Fibroblast of skin of abdomen (primary cell): ENCODE measurements at regions not wholly inside any gene's neighbourhood (a gene's known extent, or its start where the extent isn't known, plus 50 kb on each side); places are given as distances from the start of the nearest gene placed in this dataset.

Experiments
- DNase-seq: peaks from one replicate; pipeline ENCODE4 v3.0.0-alpha.2; 2013

DNA sequence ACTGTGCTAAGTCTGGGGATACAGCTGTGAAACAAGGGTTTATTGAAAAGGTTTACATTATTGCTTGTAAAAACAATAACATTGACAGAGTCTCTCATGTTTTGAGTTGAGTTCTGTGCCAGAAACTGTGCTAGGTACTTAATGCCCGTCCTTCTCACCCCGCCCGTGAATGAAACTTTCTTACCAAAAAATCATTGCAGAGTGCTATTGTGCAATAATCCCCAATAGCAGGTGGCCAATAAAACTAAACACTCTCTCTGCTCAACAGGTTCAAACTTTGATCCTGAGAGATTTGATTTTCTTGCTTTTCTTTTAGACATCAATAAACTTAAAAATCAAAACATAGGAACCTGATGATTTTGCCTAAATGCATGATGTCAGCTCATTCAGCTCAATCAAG lies 441.6 kb downstream of the HAPSTR1 start:
- DNase-seq: no peak

DNA sequence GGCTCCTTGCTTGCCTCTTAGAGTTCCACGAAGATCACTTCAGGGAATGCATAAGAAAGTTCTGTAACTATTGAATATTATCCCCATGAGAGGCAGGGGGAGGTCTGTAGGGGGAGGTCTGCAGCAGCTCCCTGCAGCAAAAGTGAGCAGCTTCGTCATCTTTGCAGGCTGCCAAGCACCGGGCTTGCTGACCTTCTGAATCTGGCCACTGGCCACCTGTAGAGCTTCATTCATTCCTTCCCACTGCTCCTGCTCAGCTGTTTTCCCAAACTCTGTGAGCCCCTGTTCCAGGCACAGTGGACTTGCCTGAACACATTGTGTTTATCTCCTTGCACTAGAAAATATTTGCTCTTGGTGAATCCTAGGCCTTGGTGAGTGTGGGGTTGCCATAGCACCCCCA lies 443.3 kb downstream of the HAPSTR1 start:
- no peak for DNase-seq

DNA sequence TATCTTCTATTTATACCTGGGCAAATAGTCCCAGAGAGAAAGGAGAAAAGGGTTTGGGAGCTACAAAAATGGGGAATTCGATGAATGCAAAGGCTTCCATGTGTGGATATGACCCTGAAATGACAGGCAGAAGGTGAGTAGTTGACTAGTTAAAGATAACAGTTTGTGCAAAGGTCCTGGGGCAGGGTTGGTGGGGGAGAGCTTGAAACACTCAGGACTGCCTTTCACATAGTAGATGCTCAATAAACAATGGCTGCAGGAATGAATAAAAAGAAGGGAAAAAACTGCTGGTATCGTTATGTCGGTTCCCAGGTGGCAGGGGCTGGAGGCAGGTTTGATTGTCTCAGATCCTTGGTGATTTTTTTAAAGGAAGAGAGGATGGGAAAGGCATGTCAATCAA lies 445.5 kb downstream of the HAPSTR1 start:
- DNase-seq: no peak

DNA sequence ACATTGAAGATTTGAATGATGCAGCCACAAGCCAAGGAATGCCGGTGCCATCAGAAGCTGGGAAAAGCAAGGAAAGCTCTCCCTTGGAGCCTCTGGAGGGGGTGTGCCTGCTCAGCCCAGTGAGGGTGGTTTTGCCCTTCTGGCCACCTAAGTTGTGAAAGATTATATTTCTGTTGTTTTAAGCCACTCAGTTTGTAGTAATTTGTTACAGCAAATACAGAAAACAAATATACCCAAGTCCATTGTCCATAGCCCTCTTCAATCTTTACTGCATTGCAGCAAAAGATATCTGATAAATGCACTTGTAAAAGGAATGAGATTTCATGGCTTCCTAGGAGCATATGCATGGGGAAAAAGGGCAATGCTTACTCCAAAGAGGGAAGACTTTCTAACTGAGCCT lies 447.9 kb downstream of the HAPSTR1 start:
- DNase-seq: no peak

DNA sequence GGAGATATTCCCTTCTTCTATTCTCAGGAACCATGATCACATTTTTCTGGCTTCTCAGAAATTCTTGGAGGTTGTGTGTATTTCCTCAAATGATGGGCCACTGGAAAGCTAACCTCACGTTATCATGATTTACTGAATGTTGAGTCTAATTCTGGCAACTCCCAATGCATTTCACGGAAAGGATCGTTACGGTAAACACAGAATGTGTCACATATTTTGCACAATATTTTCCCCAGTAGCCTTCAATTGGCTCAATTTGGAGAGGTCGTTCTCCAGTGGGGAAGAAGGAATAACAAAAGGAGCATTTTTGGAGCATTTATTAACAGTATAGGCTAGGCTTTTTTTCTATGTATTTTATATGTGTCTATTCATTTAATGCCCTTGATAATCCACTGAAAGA lies 450.3 kb downstream of the HAPSTR1 start:
- no peak for DNase-seq

DNA sequence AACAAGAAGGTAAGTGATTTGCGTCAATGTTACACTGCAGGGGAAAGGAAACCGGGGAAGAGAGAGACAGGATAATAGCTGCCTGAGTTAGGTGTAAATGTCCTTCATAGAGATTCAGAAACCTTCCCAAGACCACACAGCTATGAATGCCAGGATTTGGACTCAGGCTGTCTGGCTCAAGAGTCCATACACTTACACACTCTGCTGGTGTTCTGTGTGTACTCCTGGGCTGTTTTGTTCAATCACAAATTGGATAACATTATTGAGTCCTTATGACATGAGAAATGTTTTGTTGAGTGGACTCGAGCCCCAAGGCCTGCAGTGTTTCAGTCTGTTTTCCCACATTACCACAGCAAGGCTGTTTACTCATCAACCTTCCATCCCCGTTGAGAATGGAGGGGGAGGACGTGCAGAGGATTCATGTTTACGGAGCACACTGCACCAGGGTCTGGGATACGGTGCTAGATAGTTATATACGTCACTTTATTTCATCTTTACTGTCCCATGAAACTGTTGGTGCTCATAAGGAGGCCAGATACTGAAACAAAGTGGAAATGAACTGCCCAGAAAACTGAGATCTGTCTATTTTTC lies 450.8 kb downstream of the HAPSTR1 start:
- DNase-seq: no peak

DNA sequence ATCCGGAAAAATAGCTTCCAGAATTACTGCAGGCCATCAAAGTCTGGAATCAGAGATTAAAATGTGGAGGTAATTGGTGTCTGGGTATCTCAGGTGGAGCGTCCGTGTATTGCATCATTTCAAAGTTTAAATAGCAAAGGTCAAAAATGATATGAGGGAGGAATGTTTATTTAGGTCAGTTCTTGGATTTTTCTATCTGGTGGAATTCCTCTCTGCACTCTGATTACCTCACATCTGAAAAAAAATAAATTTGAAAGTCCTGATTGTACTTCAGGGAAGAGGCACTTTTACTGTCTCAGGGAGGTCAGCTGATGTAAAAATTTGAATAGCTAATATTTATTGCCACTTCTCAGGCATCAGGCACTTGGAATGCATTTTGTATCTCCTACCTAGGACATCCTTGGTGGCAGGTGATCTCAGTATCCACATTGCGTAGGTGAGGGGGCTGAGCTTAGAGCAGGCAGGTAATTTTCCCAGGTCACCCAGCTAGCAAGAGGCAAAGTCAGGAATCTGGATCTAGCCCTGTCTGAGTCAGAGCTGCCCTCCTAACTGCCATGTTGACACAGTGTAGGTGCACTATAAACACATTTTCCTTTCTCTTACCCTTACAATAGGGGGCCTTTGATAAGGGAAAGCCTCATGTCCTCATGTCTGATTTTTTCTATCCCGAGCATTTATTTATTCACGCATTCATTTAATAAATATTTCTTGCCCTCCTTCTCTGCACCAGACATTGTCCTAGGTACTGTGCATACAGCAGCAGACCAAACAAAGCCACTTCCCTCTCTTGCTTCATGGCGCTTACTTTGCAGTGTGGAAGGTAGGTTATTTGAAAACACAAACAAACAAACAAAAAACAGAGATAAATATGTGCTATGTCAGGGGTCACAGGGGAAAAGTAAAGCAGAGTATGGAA lies 454.3 kb downstream of the HAPSTR1 start:
- DNase-seq: no peak

DNA sequence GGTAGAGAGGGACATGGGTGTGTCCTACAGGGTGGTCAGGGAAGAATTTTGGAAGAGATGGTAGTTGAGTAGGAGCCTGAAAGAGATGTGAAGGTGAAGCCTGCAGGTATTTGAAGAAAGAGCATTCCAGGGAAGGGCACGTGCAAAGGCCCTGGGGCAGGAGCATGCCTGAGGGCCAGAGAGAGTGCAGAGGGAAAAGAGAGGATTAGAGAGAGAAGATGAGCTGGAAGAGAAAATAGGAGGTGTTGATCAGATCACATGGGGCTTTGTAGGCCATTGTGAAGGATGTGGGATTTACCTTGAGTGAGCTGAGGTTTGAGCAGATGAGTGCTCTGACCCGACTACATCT lies 455.0 kb downstream of the HAPSTR1 start:
- no peak for DNase-seq

DNA sequence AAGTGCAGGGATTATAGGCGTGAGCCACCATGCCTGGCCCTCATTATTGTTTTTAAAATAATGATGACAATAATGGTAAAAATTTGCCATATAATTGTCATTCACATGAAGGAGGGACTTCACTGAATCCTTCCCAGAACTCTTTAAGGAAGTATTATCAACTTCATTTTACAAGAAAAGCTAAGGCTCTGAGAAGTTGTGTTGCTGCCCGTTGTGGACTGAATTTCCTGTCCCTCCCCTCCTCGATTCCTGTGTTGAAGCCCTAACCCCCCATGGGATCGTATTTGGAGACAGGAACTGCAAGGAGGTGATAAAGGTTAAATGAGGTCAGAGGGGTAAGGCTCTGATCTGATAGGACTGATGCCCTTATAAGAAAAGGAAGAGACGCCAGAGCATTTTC lies 458.0 kb downstream of the HAPSTR1 start:
- DNase-seq: no peak

DNA sequence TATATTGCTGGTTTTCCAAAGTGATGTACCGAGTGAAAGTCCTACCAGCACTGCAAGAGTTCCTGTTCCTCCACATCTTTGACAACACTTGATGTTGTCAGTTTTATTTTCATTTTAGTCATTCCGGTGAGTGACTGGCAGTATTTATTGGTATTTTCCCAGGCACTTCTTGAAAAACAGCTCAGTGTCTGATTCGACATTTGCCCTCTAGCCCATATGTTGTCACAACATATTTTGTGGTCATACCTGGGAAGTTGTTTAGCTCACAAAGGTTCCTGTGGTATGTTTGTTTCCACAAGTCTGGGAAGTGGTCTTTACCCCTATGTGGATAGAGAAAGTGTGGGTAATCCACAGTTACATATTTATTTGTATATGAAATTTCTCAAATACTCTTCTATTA lies 463.6 kb downstream of the HAPSTR1 start:
- no peak for DNase-seq

DNA sequence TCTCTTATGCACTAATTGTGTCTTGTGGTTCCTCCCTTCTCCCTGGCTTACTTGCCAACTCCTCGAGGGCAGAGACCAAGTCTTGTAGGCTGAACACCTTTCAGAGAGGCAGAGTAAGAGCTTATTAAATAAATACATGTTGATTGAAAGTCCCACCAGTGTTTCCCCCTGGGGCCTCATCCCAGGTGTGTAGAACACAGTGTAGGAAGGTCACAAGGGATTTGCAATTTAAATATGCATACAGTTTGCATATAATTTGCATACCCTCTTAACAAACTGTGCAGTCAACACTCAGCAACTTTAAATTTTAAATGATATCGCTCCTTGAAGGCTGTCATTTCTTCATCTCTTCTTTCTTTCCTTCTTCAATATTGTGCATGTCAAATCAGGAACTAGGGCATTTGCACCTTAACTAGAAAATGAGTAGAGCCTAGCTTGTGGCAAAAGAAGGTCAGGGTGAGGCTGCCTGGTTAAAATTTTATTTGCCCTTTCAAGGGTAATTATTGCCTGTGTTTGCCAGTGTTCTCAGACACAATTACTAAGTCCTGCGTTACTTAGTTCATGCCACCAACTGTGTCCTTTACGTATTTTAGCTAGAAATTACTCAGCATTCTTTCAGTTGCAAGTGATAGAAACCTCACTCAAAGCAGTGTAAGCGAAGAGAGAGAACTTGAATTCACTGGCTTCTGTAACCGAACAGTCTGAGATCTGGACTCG lies 465.7 kb downstream of the HAPSTR1 start:
- DNase-seq: no peak

DNA sequence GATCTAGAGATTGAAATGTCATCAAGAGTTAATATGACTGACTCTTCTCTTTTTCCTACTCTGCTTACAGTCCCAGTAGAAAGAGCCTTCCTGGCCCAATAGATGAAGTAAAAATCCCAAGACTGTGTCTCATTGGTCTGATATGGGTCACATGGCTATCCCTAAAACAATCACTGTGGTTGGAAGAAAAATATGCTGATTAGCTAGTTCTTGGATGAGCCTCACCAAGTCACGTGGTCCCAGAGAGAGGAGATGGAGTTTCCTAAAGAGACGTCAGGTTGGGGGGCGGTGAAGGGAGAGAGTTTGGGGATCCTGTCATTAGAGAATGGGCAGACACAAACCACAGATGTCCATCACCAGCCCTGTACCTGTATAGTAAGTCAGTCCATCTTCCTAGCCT lies 466.3 kb downstream of the HAPSTR1 start:
- no peak for DNase-seq

DNA sequence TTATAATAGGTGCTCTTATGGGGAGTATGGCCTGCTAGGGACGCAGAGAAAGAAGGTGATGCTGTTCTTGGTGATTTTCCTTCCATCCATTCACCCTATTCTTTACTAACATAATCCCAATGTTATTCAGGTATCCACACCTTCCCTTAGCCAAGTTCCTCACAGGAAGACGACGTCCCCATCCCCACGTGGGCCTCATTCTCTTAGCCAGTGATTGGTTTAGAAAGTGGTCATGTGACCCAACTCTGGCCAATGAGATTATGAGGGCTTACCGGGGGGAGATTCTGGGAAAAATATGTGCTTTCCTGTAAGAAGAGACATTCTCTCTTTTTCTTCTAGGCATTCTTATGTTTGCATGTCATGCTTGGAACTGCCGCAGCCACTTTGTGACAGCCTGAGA lies 474.7 kb downstream of the HAPSTR1 start:
- no peak for DNase-seq

DNA sequence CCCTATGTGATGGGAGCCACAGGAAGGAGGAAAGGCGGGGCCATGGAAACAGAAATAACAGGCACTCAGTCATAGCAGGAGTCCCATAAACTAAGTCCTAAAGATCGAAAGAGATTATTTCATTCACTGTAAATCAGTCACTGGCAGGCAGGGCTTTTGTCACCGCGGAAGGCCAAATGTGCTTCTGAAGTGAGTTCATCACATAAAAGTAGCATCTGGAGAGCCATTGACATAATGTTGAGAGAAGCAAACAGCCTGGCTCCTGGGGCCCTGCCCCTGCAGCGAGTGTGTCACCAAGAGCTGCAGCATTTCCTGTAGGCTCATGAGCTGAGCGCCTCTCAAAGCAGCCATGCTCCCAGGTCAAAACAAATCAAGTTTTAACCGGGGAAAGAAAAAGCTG lies 476.2 kb downstream of the HAPSTR1 start:
- DNase-seq: no peak

DNA sequence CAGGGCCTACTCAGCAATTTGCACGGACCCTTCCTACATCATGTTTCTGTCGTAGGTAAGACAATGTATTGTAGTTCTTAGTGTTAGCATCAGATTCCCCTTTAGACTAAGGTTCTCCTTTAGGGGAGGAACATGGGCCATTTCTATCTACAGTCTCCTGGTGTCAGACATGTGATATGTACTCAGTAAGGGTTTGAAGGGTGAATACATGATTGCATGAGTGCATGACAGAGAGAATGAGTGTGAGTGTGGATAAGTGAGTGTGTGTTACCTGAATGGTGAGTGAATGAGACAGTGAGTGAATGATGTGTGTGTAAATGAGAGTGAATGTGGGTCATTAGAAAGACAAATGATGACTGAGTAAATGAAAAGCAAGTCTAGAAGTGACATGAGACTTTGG lies 476.8 kb downstream of the HAPSTR1 start:
- no peak for DNase-seq

DNA sequence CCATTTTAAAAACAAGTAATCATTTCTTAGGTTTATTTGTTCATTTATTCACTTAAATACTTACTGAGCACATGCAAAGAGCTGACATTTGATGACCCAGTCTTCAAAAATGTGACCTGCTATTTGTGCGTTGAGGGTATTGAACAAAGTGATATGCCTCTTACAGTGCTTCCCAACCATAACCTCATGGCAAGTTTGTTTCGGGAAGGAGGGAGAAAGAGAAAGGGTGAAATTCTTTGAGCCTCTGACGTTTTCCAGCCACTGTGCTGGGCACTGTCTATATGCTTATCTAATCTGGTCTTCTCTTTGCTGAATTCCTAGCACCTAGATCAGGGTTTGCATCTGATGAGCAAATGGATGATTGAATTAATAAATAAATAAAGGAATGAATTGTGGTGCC lies 479.1 kb downstream of the HAPSTR1 start:
- DNase-seq: no peak

DNA sequence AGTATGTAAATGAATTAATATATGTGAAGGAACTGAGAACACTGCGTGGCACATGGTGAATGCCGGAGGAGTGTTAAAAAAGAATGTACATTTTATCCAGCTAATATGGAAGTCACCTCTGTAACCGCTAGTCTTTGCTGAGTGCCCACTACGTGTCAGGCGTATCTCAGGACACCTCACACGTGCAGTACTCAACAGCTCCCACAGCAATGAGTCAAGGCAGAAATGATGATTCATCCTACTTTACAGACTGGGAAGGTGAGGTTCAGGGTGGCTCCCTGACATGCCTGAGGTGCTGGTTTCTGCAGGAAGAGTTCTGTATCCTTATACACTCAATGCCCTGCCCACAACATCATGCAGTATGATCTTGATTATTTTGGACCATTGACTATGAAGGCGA lies 487.0 kb downstream of the HAPSTR1 start:
- DNase-seq: no peak

DNA sequence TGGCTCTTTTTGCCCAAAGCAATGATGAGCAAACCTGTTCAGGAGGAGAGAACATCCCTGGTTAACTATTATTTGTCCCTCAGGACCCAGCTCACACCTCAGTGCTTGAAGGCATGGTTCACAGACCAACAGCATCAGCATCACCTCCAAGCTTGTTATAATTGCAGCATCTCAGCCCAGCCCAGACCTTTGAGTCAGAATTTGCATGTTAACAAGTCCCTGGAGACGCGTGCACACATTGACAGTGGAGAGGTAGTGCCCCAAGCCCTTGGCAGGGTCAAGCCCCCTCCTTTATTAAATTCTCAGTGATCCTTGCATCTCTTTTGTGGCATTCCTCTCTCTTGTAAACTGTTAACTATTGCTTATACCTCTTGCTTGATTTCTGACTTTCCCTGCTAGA lies 488.6 kb downstream of the HAPSTR1 start:
- no peak for DNase-seq

DNA sequence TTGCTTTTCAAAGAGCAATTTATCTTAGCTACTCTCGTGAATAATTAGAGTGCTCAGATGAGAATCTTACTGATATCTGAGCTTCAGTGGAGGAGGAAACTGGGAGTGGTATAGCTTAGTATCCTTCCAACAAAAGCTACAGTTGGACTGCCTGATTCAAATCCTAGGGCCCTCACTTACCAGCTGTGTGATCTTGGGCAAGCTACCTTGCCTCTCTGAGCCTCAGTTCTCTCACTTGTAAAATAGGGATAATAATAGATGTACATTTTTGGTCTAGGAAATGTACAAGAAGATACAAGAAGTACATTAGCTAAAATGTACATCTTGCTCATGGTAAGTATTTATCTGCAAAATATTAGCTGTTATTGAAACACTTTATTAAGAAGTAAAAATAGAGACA lies 502.0 kb downstream of the HAPSTR1 start:
- no peak for DNase-seq

DNA sequence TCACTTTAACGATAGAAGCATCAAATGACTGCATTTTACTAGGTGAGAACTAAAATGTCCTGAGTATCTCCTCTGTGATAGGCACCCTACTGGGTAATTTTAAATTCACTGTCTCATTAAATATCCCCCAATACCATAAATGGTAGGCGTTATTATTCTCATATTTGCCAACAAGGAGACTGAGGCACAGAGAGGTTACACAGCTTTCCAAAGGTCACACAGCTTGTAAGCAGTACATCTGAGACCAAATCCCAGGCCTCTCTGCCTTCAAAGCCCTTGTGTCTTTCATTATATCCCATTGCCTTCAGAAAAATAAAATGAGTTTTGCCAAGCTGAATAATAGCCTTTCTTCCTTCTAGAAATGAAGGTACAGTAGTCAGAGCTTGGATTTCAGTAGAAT lies 502.6 kb downstream of the HAPSTR1 start:
- DNase-seq: no peak

DNA sequence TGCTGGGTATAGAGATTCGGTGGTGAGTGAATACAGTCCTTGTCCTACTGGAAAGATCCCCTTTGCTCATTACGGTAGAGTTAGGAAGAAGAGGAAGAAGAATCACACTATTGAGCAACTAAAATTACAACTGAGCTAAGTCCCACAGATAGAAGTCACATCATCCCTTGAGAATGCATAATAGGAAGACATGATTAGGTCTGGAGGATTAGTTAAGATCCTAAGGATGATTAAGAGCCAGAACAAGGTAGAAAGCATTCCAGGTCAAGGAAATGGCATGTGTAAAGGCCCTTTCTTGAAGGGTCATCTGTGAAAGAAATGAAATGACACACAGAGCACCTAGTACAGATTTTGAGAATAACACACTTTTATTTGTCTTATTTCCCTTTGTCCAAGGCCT lies 503.5 kb downstream of the HAPSTR1 start:
- DNase-seq: no peak

DNA sequence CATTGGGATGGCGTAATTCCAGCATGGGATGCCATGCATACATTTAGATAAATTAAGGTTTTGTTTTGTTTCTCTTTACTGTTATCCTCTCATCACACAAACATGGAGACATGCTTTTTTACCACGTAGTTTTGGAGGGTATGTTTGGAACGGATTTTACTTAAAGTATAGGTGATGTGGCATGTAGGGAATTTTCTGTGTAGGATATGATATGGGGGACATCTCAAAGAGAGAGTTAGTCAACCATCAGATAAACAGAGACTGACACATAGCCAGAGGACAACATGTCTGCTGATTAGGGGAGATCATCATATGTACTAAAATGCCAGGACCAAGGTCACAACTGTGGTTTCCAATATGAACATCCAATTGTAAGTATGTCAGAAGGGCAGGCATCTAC lies 503.9 kb downstream of the HAPSTR1 start:
- no peak for DNase-seq

DNA sequence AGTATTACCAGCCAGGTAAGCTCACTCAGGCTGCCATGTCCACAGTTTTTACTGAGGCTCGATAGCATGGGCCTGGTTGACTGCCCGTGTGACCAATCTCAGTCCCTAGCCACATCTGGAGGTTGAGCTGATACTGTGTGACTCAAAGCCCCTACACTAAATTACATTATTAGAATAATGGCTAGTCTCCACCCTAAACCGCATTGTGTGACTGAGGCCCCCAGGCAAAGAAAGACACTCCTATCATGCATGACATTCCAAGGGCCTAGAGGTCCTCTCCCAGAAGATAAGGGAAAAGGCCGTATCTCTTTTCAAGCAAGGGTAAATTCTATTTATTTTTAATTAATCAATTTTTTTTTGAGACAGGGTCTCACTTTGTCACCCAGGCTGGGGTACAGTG lies 505.3 kb downstream of the HAPSTR1 start:
- DNase-seq: no peak
